ENCODE measurements at regions not wholly inside any gene's neighbourhood (a gene's known extent, or its start where the extent isn't known, plus 50 kb on each side); places are given as distances from the start of the nearest gene placed in this dataset.
"Not testable (repeated sequence)": the region's sequence is repeated elsewhere in the genome, so short reads cannot be mapped to it uniquely, and the experiment has no call there.

GRCh38 chr14:62432955-62433354 lies 612.3 kb downstream of the KCNH5 start:
- DNase-seq, result no peak

GRCh38 chr14:62436261-62436660 lies 609.0 kb downstream of the KCNH5 start:
- no peak for DNase-seq

GRCh38 chr14:62439210-62439609 lies 606.0 kb downstream of the KCNH5 start:
- DNase-seq, result no peak

- DNase-seq, result peak; percentile 85
Measured at GRCh38 chr14:62443796-62444195, 601.5 kb downstream of the KCNH5 start.

GRCh38 chr14:62445570-62445969 lies 599.7 kb downstream of the KCNH5 start:
- DNase-seq, result no peak

GRCh38 chr14:62451221-62451620 lies 594.0 kb downstream of the KCNH5 start:
- DNase-seq, result no peak

GRCh38 chr14:62453226-62453625 lies 592.0 kb downstream of the KCNH5 start:
- DNase-seq, result no peak

GRCh38 chr14:62455446-62455845 lies 589.8 kb downstream of the KCNH5 start:
- peak; percentile 3 for DNase-seq

GRCh38 chr14:62462988-62463387 lies 582.3 kb downstream of the KCNH5 start:
- no peak for DNase-seq

GRCh38 chr14:62468946-62469345 lies 576.3 kb downstream of the KCNH5 start:
- DNase-seq, result no peak

- DNase-seq, result no peak
Measured at GRCh38 chr14:62470935-62471334, 574.3 kb downstream of the KCNH5 start.

GRCh38 chr14:62491146-62491545 lies 554.1 kb downstream of the KCNH5 start:
- no peak for DNase-seq

GRCh38 chr14:62497708-62498107 lies 547.5 kb downstream of the KCNH5 start:
- no peak for DNase-seq

GRCh38 chr14:62501021-62501750 lies 544.1 kb downstream of the KCNH5 start:
- no peak for DNase-seq

- no peak for DNase-seq
Measured at GRCh38 chr14:62505045-62505444, 540.2 kb downstream of the KCNH5 start.

GRCh38 chr14:62521309-62521708 lies 523.9 kb downstream of the KCNH5 start:
- not testable (repeated sequence) for DNase-seq

GRCh38 chr14:62528296-62528695 lies 517.0 kb downstream of the KCNH5 start:
- DNase-seq, result no peak

- no peak for DNase-seq
Measured at GRCh38 chr14:62532181-62532580, 513.1 kb downstream of the KCNH5 start.

- no peak for DNase-seq
Measured at GRCh38 chr14:62546862-62547474, 498.3 kb downstream of the KCNH5 start.

GRCh38 chr14:62557416-62557815 lies 487.8 kb downstream of the KCNH5 start:
- no peak for DNase-seq

GRCh38 chr14:62558451-62558850 lies 486.8 kb downstream of the KCNH5 start:
- DNase-seq, result no peak

- no peak for DNase-seq
Measured at GRCh38 chr14:62585247-62585646, 460.0 kb downstream of the KCNH5 start.

GRCh38 chr14:62592877-62593276 lies 452.4 kb downstream of the KCNH5 start:
- no peak for DNase-seq

- no peak for DNase-seq
Measured at GRCh38 chr14:62597143-62597542, 448.1 kb downstream of the KCNH5 start.

Measured in fibroblast of skin of right biceps (primary cell).